ENCODE measurements at regions not wholly inside any gene's neighbourhood (a gene's known extent, or its start where the extent isn't known, plus 50 kb on each side); places are given as distances from the start of the nearest gene placed in this dataset.
"Not testable (repeated sequence)": the region's sequence is repeated elsewhere in the genome, so short reads cannot be mapped to it uniquely, and the experiment has no call there.

- no peak for TF ChIP-seq ZNF671 (CRISPR knock-in tag; IDR thresholded peaks at IDR 0.05)
- TF ChIP-seq RELA (CRISPR knock-in tag; IDR thresholded peaks at IDR 0.05; ENCODE audit: borderline replicate concordance) = no peak
- no peak for TF ChIP-seq E2F5 (CRISPR knock-in tag; IDR thresholded peaks at IDR 0.05)
- TF ChIP-seq NR1H2 (CRISPR knock-in tag; IDR thresholded peaks at IDR 0.05) = no peak
- no peak for TF ChIP-seq ZNF121 (CRISPR knock-in tag; IDR thresholded peaks at IDR 0.05)
- no peak for TF ChIP-seq TP53 (CRISPR knock-in tag; IDR thresholded peaks at IDR 0.05)
- TF ChIP-seq CTCF (IDR thresholded peaks at IDR 0.05) = no peak
- TF ChIP-seq PRRX2 (CRISPR knock-in tag; IDR thresholded peaks at IDR 0.05) = no peak
- TF ChIP-seq FOXK1 (CRISPR knock-in tag; IDR thresholded peaks at IDR 0.05) = no peak
- no peak for TF ChIP-seq STAT6 (CRISPR knock-in tag; conservative IDR thresholded peaks at IDR 0.05; ENCODE audit: low read depth)
- TF ChIP-seq ETV6 (CRISPR knock-in tag; IDR thresholded peaks at IDR 0.05) = no peak
- no peak for TF ChIP-seq E2F4 (CRISPR knock-in tag; IDR thresholded peaks at IDR 0.05; ENCODE audit: borderline replicate concordance, low read depth)
These were observed 96.9 kb upstream of the CCDC71L start (continued) for GRCh38 chr7:106757846-106758245.

- DNase-seq (ENCODE audit: low spot score); H3K9me3 Mint-ChIP-seq; H3K27me3 Mint-ChIP-seq (ENCODE audit: low read depth); H3K4me3 Mint-ChIP-seq; H3K36me3 Mint-ChIP-seq; CTCF ChIA-PET; H3K27ac Mint-ChIP-seq; POLR2A ChIA-PET; H3K4me1 Mint-ChIP-seq; ATAC-seq: not testable (repeated sequence)
These were observed 101.9 kb upstream of the CCDC71L start for GRCh38 chr7:106762845-106763244.

- Mint-ChIP-seq H3K9me3 (0 out of 2 replicates have a peak, but pooled peaks cover 3% of the 10 kb centered on the region), H3K27ac (no peak overlapping the region), H3K36me3 (no peaks in the 10 kb centered on the region), H3K4me3 (no peak overlapping the region), H3K4me1 (no peaks in the 10 kb centered on the region), H3K27me3 (ENCODE audit: low read depth) (no peaks in the 10 kb centered on the region)
- CTCF ChIA-PET = no interaction called here
- ATAC-seq (no peak), DNase-seq (ENCODE audit: low spot score) (no peak)
- POLR2A ChIA-PET = no interaction called here
- no peak for TF ChIP-seq CBFB (CRISPR knock-in tag; IDR thresholded peaks at IDR 0.05; ENCODE audit: low read depth)
- TF ChIP-seq FOXP4 (CRISPR knock-in tag; IDR thresholded peaks at IDR 0.05) = no peak
- TF ChIP-seq ARID4B (CRISPR knock-in tag; IDR thresholded peaks at IDR 0.05; ENCODE audit: borderline replicate concordance) = no peak
- TF ChIP-seq ZNF138 (CRISPR knock-in tag; conservative IDR thresholded peaks at IDR 0.05) = no peak
- no peak for TF ChIP-seq ZNF671 (CRISPR knock-in tag; IDR thresholded peaks at IDR 0.05)
- no peak for TF ChIP-seq ZNF532 (CRISPR knock-in tag; IDR thresholded peaks at IDR 0.05; ENCODE audit: borderline replicate concordance)
These were observed 101.4 kb upstream of the PIK3CG start for GRCh38 chr7:106763717-106764116.
